H1 (cell line): ENCODE measurements at regions not wholly inside any gene's neighbourhood (a gene's known extent, or its start where the extent isn't known, plus 50 kb on each side); places are given as distances from the start of the nearest gene placed in this dataset.

ENCODE experiments used
- CTCF ChIA-PET: fragments of 300-600 bp; sonication (Branson Sonifier 250); formaldehyde crosslinking; loops from one replicate; lab custom pipeline; 2021; ENCODE audit not compliant: partially characterized antibody; lab: Charles Lee
- POLR2A ChIA-PET: fragments of 300-600 bp; sonication (Branson Sonifier 250); formaldehyde crosslinking; loops from one replicate; lab custom pipeline; 2021; ENCODE audit warnings: inconsistent platforms; ENCODE audit not compliant: partially characterized antibody; lab: Charles Lee
- DNase-seq, 2 experiments: peaks; one replicate each; pipeline versions ENCODE4 v3.0.0 to v3.0.0-alpha.2; 2010 to 2022; ENCODE audit warnings: low spot score in 2 of 2, low read depth in 1 of 2, mixed read lengths in 1 of 2
- FAIRE-seq: peaks from 2 replicates; lab custom pipeline; 2011; peaks lifted over from hg19 to GRCh38; lab: Jason Lieb, UNC
- H2AFZ ChIP-seq: 2 replicates; pipeline ENCODE4 v1.8.1; 2012; ENCODE audit warnings: low read length, inconsistent platforms
- H2AK5ac ChIP-seq: 2 replicates; pipeline ENCODE4 v1.6.1; 2013; ENCODE audit warnings: low read depth, low read length
- H2BK120ac ChIP-seq: replicated peaks from 2 replicates; pipeline ENCODE3; 2013; ENCODE audit warnings: low read depth, low read length, inconsistent platforms
- H2BK12ac ChIP-seq: 2 replicates; pipeline ENCODE4 v1.6.1; 2013; ENCODE audit warnings: low read depth, low read length
- H2BK15ac ChIP-seq: 2 replicates; pipeline ENCODE4 v1.6.1; 2013; ENCODE audit warnings: low read length
- H2BK20ac ChIP-seq: 2 replicates; pipeline ENCODE4 v1.6.1; 2013; ENCODE audit warnings: low read length
- H2BK5ac ChIP-seq: 2 replicates; pipeline ENCODE4 v1.6.1; 2013; ENCODE audit warnings: low read depth, low read length
- H3K14ac ChIP-seq: 2 replicates; pipeline ENCODE4 v1.6.1; 2013; ENCODE audit warnings: inconsistent platforms; ENCODE audit not compliant: insufficient read length
- H3K18ac ChIP-seq: 2 replicates; pipeline ENCODE4 v1.6.1; 2013; ENCODE audit warnings: low read length; ENCODE audit errors: extremely low read depth
- H3K23ac ChIP-seq: 2 replicates; pipeline ENCODE4 v1.6.1; 2013; ENCODE audit warnings: inconsistent platforms; ENCODE audit not compliant: insufficient read length
- H3K23me2 ChIP-seq: 2 replicates; pipeline ENCODE4 v1.6.1; 2013; ENCODE audit warnings: low read depth, low read length
- H3K27ac ChIP-seq: 2 replicates; pipeline ENCODE4 v1.6.1; 2011; ENCODE audit warnings: low read depth, low read length, inconsistent platforms
- H3K27me3 ChIP-seq, 4 experiments: replicated peaks in 1 of 4; 1 replicate in 1 of 4; 2 replicates in 3 of 4; pipeline versions ENCODE4 v1.6.1 to v1.8.1; 2011 to 2013; ENCODE audit warnings: low read length in 3 of 4, mild to moderate bottlenecking in 3 of 4, inconsistent platforms in 2 of 4, mixed read lengths in 2 of 4, moderate library complexity in 1 of 4; ENCODE audit not compliant: control insufficient read depth in 3 of 4, insufficient read depth in 3 of 4; ENCODE audit errors: extremely low read depth in 1 of 4
- H3K36me3 ChIP-seq, 4 experiments: 2 replicates each; pipeline versions ENCODE4 v1.6.1 to v1.8.1; 2011 to 2013; ENCODE audit warnings: mild to moderate bottlenecking in 4 of 4, low read length in 3 of 4, moderate library complexity in 2 of 4, control low read depth in 1 of 4, inconsistent platforms in 1 of 4; ENCODE audit not compliant: insufficient read depth in 4 of 4, control insufficient read depth in 2 of 4
- H3K4ac ChIP-seq: replicated peaks from 2 replicates; pipeline ENCODE3; 2013; ENCODE audit warnings: low read length, low read depth, mixed read lengths, inconsistent platforms; ENCODE audit not compliant: insufficient read length
- H3K4me1 ChIP-seq, 4 experiments: replicated peaks in 1 of 4; 1 replicate in 1 of 4; 2 replicates in 3 of 4; pipeline versions ENCODE4 v1.6.1 to v1.8.1; 2011 to 2013; ENCODE audit warnings: low read length in 3 of 4, inconsistent platforms in 2 of 4, mixed read lengths in 1 of 4; ENCODE audit not compliant: insufficient read depth in 4 of 4, control insufficient read depth in 3 of 4
- H3K4me2 ChIP-seq, 2 experiments: 2 replicates each; pipeline versions ENCODE4 v1.6.1 to v1.8.1; 2011 to 2013; ENCODE audit warnings: low read depth in 2 of 2, low read length in 2 of 2, control low read depth in 1 of 2, inconsistent platforms in 1 of 2, mild to moderate bottlenecking in 1 of 2; ENCODE audit not compliant: insufficient read depth in 1 of 2
- H3K4me3 ChIP-seq, 4 experiments: fragments of 200-600, 300-600 bp in 1 of 4; sonication (generic), shearing (Covaris generic), sonication (Bioruptor Twin) in 1 of 4; 2 replicates each; pipeline versions ENCODE4 v1.5.1 to v1.8.1; 2011 to 2016; ENCODE audit warnings: low read length in 4 of 4, low read depth in 3 of 4, control low read depth in 2 of 4, inconsistent platforms in 2 of 4, mild to moderate bottlenecking in 2 of 4, mixed read lengths in 1 of 4, moderate library complexity in 1 of 4; ENCODE audit not compliant: insufficient read depth in 2 of 4; ENCODE audit errors: extremely low read depth in 1 of 4
- H3K56ac ChIP-seq: replicated peaks from 2 replicates; pipeline ENCODE3; 2013; ENCODE audit warnings: low read depth, mild to moderate bottlenecking, mixed read lengths, low read length, inconsistent platforms; ENCODE audit not compliant: insufficient read length
- H3K79me1 ChIP-seq: 2 replicates; pipeline ENCODE4 v1.6.1; 2013; ENCODE audit warnings: low read depth, low read length, control low read depth
- H3K79me2 ChIP-seq, 2 experiments: 2 replicates each; pipeline versions ENCODE4 v1.6.1 to v1.8.1; 2012 to 2013; ENCODE audit warnings: low read length in 2 of 2, mild to moderate bottlenecking in 2 of 2, inconsistent platforms in 1 of 2; ENCODE audit not compliant: insufficient read depth in 2 of 2, control insufficient read depth in 1 of 2
- H3K9ac ChIP-seq, 4 experiments: replicated peaks in 1 of 4; 1 replicate in 1 of 4; 2 replicates in 3 of 4; pipeline versions ENCODE4 v1.6.1 to v1.8.1; 2011 to 2013; ENCODE audit warnings: low read depth in 3 of 4, low read length in 3 of 4, control low read depth in 2 of 4, mild to moderate bottlenecking in 2 of 4, moderate library complexity in 2 of 4, inconsistent platforms in 1 of 4; ENCODE audit errors: extremely low read depth in 1 of 4
- H3K9me3 ChIP-seq, 2 experiments: 2 replicates each; pipeline versions ENCODE4 v1.6.1 to v1.8.1; 2012 to 2013; ENCODE audit warnings: mild to moderate bottlenecking in 2 of 2, moderate library complexity in 2 of 2, control low read depth in 1 of 2, inconsistent platforms in 1 of 2, low read depth in 1 of 2, low read length in 1 of 2, mixed read lengths in 1 of 2; ENCODE audit not compliant: insufficient read depth in 2 of 2
- H4K20me1 ChIP-seq, 2 experiments: replicated peaks in 1 of 2; 2 replicates each; pipeline versions ENCODE3 to v1.8.1; 2011 to 2013; ENCODE audit warnings: inconsistent platforms in 2 of 2, low read length in 2 of 2, mild to moderate bottlenecking in 1 of 2; ENCODE audit not compliant: insufficient read depth in 2 of 2, control insufficient read depth in 1 of 2
- H4K5ac ChIP-seq: 2 replicates; pipeline ENCODE4 v1.6.1; 2013; ENCODE audit warnings: low read length, low read depth, mixed read lengths, inconsistent platforms; ENCODE audit not compliant: insufficient read length
- H4K8ac ChIP-seq: 2 replicates; pipeline ENCODE4 v1.8.0; 2013; ENCODE audit warnings: mild to moderate bottlenecking, moderate library complexity, low read length, inconsistent platforms; ENCODE audit not compliant: insufficient read depth; ENCODE audit errors: extremely low read depth
- H4K91ac ChIP-seq: replicated peaks from 2 replicates; pipeline ENCODE3; 2013; ENCODE audit warnings: low read length, mixed read lengths, inconsistent platforms; ENCODE audit not compliant: insufficient read length
- CTCF ChIP-seq, 3 experiments: IDR thresholded peaks; 1 replicate in 2 of 3; 2 replicates in 1 of 3; pipeline versions ENCODE4 v1.5.1 to v1.6.1; 2011; ENCODE audit warnings: low read length in 3 of 3, mild to moderate bottlenecking in 3 of 3, inconsistent platforms in 2 of 3, low read depth in 1 of 3, moderate library complexity in 1 of 3; ENCODE audit not compliant: insufficient read depth in 1 of 3; ENCODE audit errors: control extremely low read depth in 1 of 3
- KDM1A ChIP-seq: fragments of 200-600, 300-600 bp; sonication (generic); IDR thresholded peaks from 2 replicates; pipeline ENCODE4 v1.7.1; 2016; ENCODE audit warnings: mild to moderate bottlenecking, low read length, borderline replicate concordance
- KDM5A ChIP-seq: fragments of 200-600 bp; IDR thresholded peaks from 2 replicates; pipeline ENCODE4 v1.7.1; 2012; ENCODE audit warnings: mild to moderate bottlenecking, low read length, inconsistent platforms, mixed read lengths
- SP2 ChIP-seq: IDR thresholded peaks from 2 replicates; pipeline ENCODE4 v1.6.1; 2012; ENCODE audit warnings: mild to moderate bottlenecking, low read length, inconsistent platforms
- SUZ12 ChIP-seq: fragments of 200-600 bp; sonication (generic); IDR thresholded peaks from 2 replicates; pipeline ENCODE4 v1.6.1; 2012; ENCODE audit warnings: mild to moderate bottlenecking, inconsistent platforms, low read length, moderate library complexity, mixed read lengths
- TCF12 ChIP-seq: IDR thresholded peaks from 2 replicates; pipeline ENCODE4 v1.6.1; 2011; ENCODE audit warnings: low read depth, mild to moderate bottlenecking, low read length
- WGBS, 2 experiments: shearing (Covaris generic) in 1 of 2; methylation state at CpG; one replicate each; pipeline versions ENCODE4 v1.1.6 to v1.1.7; 2013 to 2015; ENCODE audit warnings: low lambda C conversion rate in 2 of 2, mixed read lengths in 2 of 2, inconsistent platforms in 1 of 2, low coverage in 1 of 2, missing lambda C conversion rate in 1 of 2; ENCODE audit not compliant: insufficient replicate concordance in 2 of 2, insufficient coverage in 1 of 2, insufficient read length in 1 of 2; ENCODE audit errors: extremely low coverage in 1 of 2, missing lambda C conversion rate in 1 of 2; 5-methylcytosine and 5-hydroxymethylcytosine counted together

GRCh38 chrX:78456909-78457308, 129.5 kb upstream of the CYSLTR1 start:
- no peak overlapping the region for H4K91ac ChIP-seq
- H3K4me3 ChIP-seq: no peak overlapping the region
- no peak for DNase-seq
- TF ChIP-seq KDM1A (no peak), KDM5A (no peak), TCF12 (no peak), SP2 (no peak), SUZ12 (no peak), CTCF (IDR thresholded peaks at IDR 0.05; ENCODE audit: control extremely low read depth in 1 of 3, insufficient read depth in 1 of 3, low read depth in 1 of 3, low read length in 3 of 3) (no peak)
- TF ChIP-seq, all 59 proteins: peak for 0
- Histone ChIP-seq H2BK5ac (no peak overlapping the region), H2BK20ac (no peak overlapping the region), H3K23ac (no peak overlapping the region), H4K8ac (no peak overlapping the region), H3K18ac (no peak overlapping the region), H2BK12ac (no peak overlapping the region), H2BK120ac (no peak overlapping the region), H2AFZ (no peak overlapping the region), H3K14ac (no peak overlapping the region), H2BK15ac (no peak overlapping the region), H3K27ac (no peak overlapping the region), H3K4me1 (no peaks in the 10 kb centered on the region), H2AK5ac (no peak overlapping the region), H3K4ac (no peak overlapping the region), H3K9ac (no peak overlapping the region), H4K20me1 (no peaks in the 10 kb centered on the region), H4K5ac (no peak overlapping the region), H3K79me1 (no peaks in the 10 kb centered on the region), H3K79me2 (no peaks in the 10 kb centered on the region), H3K36me3 (no peaks in the 10 kb centered on the region), H3K23me2 (no peaks in the 10 kb centered on the region), H3K56ac (no peak overlapping the region), H3K4me2 (no peak overlapping the region), H3K27me3 (no peaks in the 10 kb centered on the region), H3K9me3 (no peaks in the 10 kb centered on the region)
- no peak for FAIRE-seq
- ChIA-PET CTCF (no interaction called here), POLR2A (no interaction called here)
- WGBS, 2 experiments: no CpG with 5 or more reads among the region's 1 CpG
